Neural progenitor cell (in vitro differentiated cells): ENCODE measurements at regions not wholly inside any gene's neighbourhood (a gene's known extent, or its start where the extent isn't known, plus 50 kb on each side); places are given as distances from the start of the nearest gene placed in this dataset.

Experiments
- DNase-seq: peaks from one replicate; pipeline ENCODE4 v3.0.0-alpha.2; 2016; ENCODE audit warnings: low spot score
- H2AFZ ChIP-seq: fragments of 200-600 bp; sonication (generic); replicated peaks from 2 replicates; pipeline ENCODE4 v1.6.1; 2016; ENCODE audit warnings: antibody characterized with exemption
- H3F3A ChIP-seq: fragments of 200-600 bp; sonication (generic); 2 replicates; pipeline ENCODE4 v1.6.1; 2016; ENCODE audit warnings: antibody characterized with exemption, low read depth
- H3K27ac ChIP-seq: fragments of 200-600 bp; sonication (generic); 2 replicates; pipeline ENCODE4 v1.5.1; 2016; ENCODE audit warnings: mild to moderate bottlenecking
- H3K27me3 ChIP-seq: fragments of 200-600 bp; sonication (generic); 2 replicates; pipeline ENCODE4 v1.6.1; 2016; ENCODE audit warnings: mild to moderate bottlenecking, moderate library complexity
- H3K36me3 ChIP-seq: fragments of 200-600 bp; sonication (generic); 2 replicates; pipeline ENCODE4 v1.5.1; 2016
- H3K4me1 ChIP-seq: fragments of 200-600 bp; sonication (generic); 2 replicates; pipeline ENCODE4 v1.6.1; 2016; ENCODE audit warnings: mixed run types
- H3K4me2 ChIP-seq: fragments of 200-600 bp; sonication (generic); 2 replicates; pipeline ENCODE4 v1.6.1; 2016
- H3K4me3 ChIP-seq: fragments of 200-600 bp; sonication (generic); 2 replicates; pipeline ENCODE4 v1.5.1; 2016
- H3K79me2 ChIP-seq: fragments of 200-600 bp; sonication (generic); 2 replicates; pipeline ENCODE4 v1.6.1; 2016; ENCODE audit warnings: low read depth
- H3K9ac ChIP-seq: fragments of 200-600 bp; sonication (generic); 2 replicates; pipeline ENCODE4 v1.6.1; 2016
- H3K9me3 ChIP-seq: fragments of 200-600 bp; sonication (generic); 2 replicates; pipeline ENCODE4 v1.5.1; 2016; ENCODE audit warnings: low read depth
- H4K20me1 ChIP-seq: fragments of 200-600 bp; sonication (generic); 2 replicates; pipeline ENCODE4 v1.6.1; 2016; ENCODE audit warnings: low read depth
- H3K27ac Mint-ChIP-seq: 3 replicates; pipeline ENCODE4 v1.8.0; 2021; ENCODE audit warnings: mixed read lengths
- H3K27me3 Mint-ChIP-seq: 2 replicates; pipeline ENCODE4 v1.8.0; 2022; ENCODE audit warnings: low read depth, mild to moderate bottlenecking, inconsistent platforms, moderate library complexity, mixed read lengths; ENCODE audit not compliant: insufficient read depth
- H3K36me3 Mint-ChIP-seq: 3 replicates; pipeline ENCODE4 v1.8.0; 2021; ENCODE audit warnings: mixed read lengths
- H3K4me1 Mint-ChIP-seq: 3 replicates; pipeline ENCODE4 v1.8.0; 2021; ENCODE audit warnings: mixed read lengths
- H3K4me3 Mint-ChIP-seq: 3 replicates; pipeline ENCODE4 v1.8.0; 2021; ENCODE audit warnings: mild to moderate bottlenecking, moderate library complexity, mixed read lengths
- H3K9me3 Mint-ChIP-seq: 3 replicates; pipeline ENCODE4 v1.8.0; 2020; ENCODE audit warnings: mixed read lengths
- CTCF ChIP-seq: fragments of 200-600 bp; sonication (generic); IDR thresholded peaks from 2 replicates; pipeline ENCODE4 v1.5.1; 2017; ENCODE audit warnings: antibody characterized with exemption, mild to moderate bottlenecking
- EZH2 ChIP-seq: fragments of 200-600 bp; sonication (generic); IDR thresholded peaks from 2 replicates; pipeline ENCODE4 v1.6.1; 2017; ENCODE audit warnings: antibody characterized with exemption, mild to moderate bottlenecking, moderate library complexity
- EZH2phosphoT487 ChIP-seq: fragments of 200-600 bp; sonication (generic); IDR thresholded peaks from 2 replicates; pipeline ENCODE4 v1.6.1; 2017; ENCODE audit warnings: antibody characterized with exemption

DNA sequence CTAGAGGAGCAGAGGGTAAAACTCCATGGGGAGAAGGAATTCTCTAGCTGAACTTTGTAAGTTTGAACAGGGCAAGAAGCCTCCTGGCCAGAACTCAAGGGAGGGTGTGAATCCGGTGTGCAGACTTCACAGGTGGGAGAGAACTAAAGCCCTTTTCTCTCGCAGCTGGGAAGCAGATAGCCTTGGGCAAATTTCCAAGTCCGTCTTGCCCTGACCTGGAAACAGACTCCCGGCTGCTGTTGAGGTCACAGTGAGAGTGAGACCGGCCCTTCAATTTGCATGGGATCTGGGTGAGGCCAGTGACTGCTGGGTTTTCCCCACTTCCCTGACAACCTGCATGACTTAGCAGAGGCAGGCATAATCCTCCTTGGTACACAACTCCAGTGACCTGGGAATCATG is 94.5 kb upstream of the ZNF827 start:
- no peaks in the 10 kb centered on the region for H3K27me3 Mint-ChIP-seq
- TF ChIP-seq EZH2 (no peak), EZH2phosphoT487 (no peak), CTCF (no peak)

GRCh38 chr4:146032234-146032860 is 93.7 kb upstream of the ZNF827 start:
- Histone ChIP-seq H3F3A (no peaks in the 10 kb centered on the region), H3K9me3 (no peaks in the 10 kb centered on the region), H4K20me1 (no peaks in the 10 kb centered on the region), H3K4me1 (peaks cover 12% of the 10 kb centered on the region), H3K4me3 (no peak overlapping the region), H2AFZ (peak overlapping the region; percentile 78), H3K9ac (no peak overlapping the region), H3K79me2 (no peaks in the 10 kb centered on the region), H3K36me3 (no peaks in the 10 kb centered on the region), H3K27ac (no peak overlapping the region), H3K27me3 (no peaks in the 10 kb centered on the region), H3K4me2 (no peak overlapping the region)
- Mint-ChIP-seq H3K4me3 (no peak overlapping the region), H3K27me3 (no peaks in the 10 kb centered on the region), H3K4me1 (peaks cover 26% of the 10 kb centered on the region), H3K36me3 (no peaks in the 10 kb centered on the region), H3K27ac (no peak overlapping the region), H3K9me3 (peaks cover 8% of the 10 kb centered on the region)
- no peak for DNase-seq
- TF ChIP-seq EZH2: no peak
- TF ChIP-seq EZH2phosphoT487: no peak
- no peak for TF ChIP-seq CTCF

More for the DNA sequence above, 94.5 kb upstream of the ZNF827 start:
- H3K4me3 Mint-ChIP-seq: no peak overlapping the region
- H3K27ac ChIP-seq: no peak overlapping the region
- peaks cover 12% of the 10 kb centered on the region for H3K4me1 ChIP-seq
- H3K4me2 ChIP-seq: no peak overlapping the region
- H3K27me3 ChIP-seq: no peaks in the 10 kb centered on the region
- H3K9me3 Mint-ChIP-seq: peaks cover 8% of the 10 kb centered on the region
- no peaks in the 10 kb centered on the region for H3K36me3 Mint-ChIP-seq
- no peak for DNase-seq
- H3K4me1 Mint-ChIP-seq: peaks cover 26% of the 10 kb centered on the region
- peak overlapping the region; percentile 78 for H2AFZ ChIP-seq
- peak overlapping the region; percentile 33 for H3K27ac Mint-ChIP-seq
- H3K9ac ChIP-seq: no peak overlapping the region
- no peaks in the 10 kb centered on the region for H3K36me3 ChIP-seq
- no peaks in the 10 kb centered on the region for H4K20me1 ChIP-seq
- no peaks in the 10 kb centered on the region for H3K79me2 ChIP-seq
- H3F3A ChIP-seq: no peaks in the 10 kb centered on the region
- H3K4me3 ChIP-seq: no peak overlapping the region
- H3K9me3 ChIP-seq: no peaks in the 10 kb centered on the region

DNA sequence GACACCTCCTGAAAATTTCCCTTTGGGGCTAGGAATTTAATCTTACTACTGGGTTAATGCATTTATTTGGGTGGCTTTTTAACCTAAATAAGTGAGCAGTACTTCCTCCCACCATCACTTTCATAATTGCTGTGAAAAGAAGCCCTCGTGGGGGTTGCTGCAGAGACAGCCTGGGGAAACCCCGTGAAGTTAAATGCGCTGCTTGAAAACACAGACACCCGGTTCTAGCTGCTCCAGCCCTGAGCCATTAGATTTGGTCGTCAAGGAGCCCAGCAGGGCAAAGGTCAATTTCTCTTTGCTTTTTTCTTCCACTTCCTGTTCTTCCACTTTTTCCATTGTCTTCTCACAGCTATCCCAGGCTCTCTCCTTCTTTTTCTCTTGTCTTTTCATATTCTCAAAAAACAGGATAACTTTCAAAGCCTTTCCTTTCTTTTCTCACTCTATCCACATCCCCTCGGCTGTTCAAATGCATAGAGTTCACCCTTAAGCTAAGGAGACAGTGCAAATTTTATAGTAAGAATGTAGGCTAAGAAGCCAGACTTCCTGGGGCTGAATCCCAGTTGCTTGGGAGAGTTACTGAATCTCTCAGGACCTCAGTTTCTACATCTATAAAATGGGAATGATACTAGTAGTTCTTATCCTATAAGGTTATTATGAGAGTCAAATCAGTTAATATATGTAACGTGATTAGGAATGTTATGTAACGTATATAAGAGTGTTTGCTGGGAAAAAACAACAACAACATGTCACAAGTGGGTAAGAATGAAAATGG is 91.5 kb upstream of the ZNF827 start:
- H3K4me3 Mint-ChIP-seq: no peak overlapping the region
- peak overlapping the region; percentile 29 for H3K27ac Mint-ChIP-seq
- no peaks in the 10 kb centered on the region for H3F3A ChIP-seq
- peak overlapping the region; percentile 35 for H3K4me2 ChIP-seq
- H3K27me3 Mint-ChIP-seq: no peaks in the 10 kb centered on the region
- no peaks in the 10 kb centered on the region for H3K36me3 Mint-ChIP-seq
- no peak overlapping the region for H3K4me3 ChIP-seq
- H3K79me2 ChIP-seq: no peaks in the 10 kb centered on the region
- H4K20me1 ChIP-seq: no peaks in the 10 kb centered on the region
- no peaks in the 10 kb centered on the region for H3K9me3 ChIP-seq
- peak overlapping the region; percentile 71 for H2AFZ ChIP-seq
- peaks cover 12% of the 10 kb centered on the region for H3K4me1 ChIP-seq
- no peaks in the 10 kb centered on the region for H3K36me3 ChIP-seq
- no peak overlapping the region for H3K27ac ChIP-seq
- H3K9me3 Mint-ChIP-seq: peaks cover 7% of the 10 kb centered on the region
- DNase-seq: no peak
- TF ChIP-seq EZH2phosphoT487 (no peak), CTCF (no peak), EZH2 (no peak)
- H3K4me1 Mint-ChIP-seq: peaks cover 26% of the 10 kb centered on the region
- no peaks in the 10 kb centered on the region for H3K27me3 ChIP-seq
- no peak overlapping the region for H3K9ac ChIP-seq
